ENCODE measurements at regions not wholly inside any gene's neighbourhood (a gene's known extent, or its start where the extent isn't known, plus 50 kb on each side); places are given as distances from the start of the nearest gene placed in this dataset.

GRCh38 chr7:18202315-18203045 lies 174.8 kb upstream of the PRPS1L1 start:
- no peak for DNase-seq

GRCh38 chr7:18206331-18206730 lies 178.7 kb upstream of the PRPS1L1 start:
- no peak for DNase-seq

- no peak for DNase-seq
Observed at GRCh38 chr7:18208921-18209320, 181.3 kb upstream of the PRPS1L1 start.

- no peak for DNase-seq
Observed at GRCh38 chr7:18210377-18210776, 182.7 kb upstream of the PRPS1L1 start.

GRCh38 chr7:18210788-18211187 lies 183.1 kb upstream of the PRPS1L1 start:
- DNase-seq: no peak

GRCh38 chr7:18212308-18212707 lies 184.7 kb upstream of the PRPS1L1 start:
- DNase-seq: no peak

GRCh38 chr7:18212758-18213157 lies 185.1 kb upstream of the PRPS1L1 start:
- DNase-seq: no peak

- DNase-seq: no peak
Observed at GRCh38 chr7:18213652-18214051, 186.0 kb upstream of the PRPS1L1 start.

- DNase-seq: no peak
Observed at GRCh38 chr7:18216270-18216669, 188.6 kb upstream of the PRPS1L1 start.

GRCh38 chr7:18221377-18222293 lies 194.0 kb upstream of the PRPS1L1 start:
- DNase-seq: no peak

GRCh38 chr7:18222636-18223035 lies 195.0 kb upstream of the PRPS1L1 start:
- DNase-seq: no peak

GRCh38 chr7:18224138-18224537 lies 196.5 kb upstream of the PRPS1L1 start:
- DNase-seq: no peak

GRCh38 chr7:18225067-18225466 lies 197.4 kb upstream of the PRPS1L1 start:
- DNase-seq: no peak

GRCh38 chr7:18226598-18226997 lies 199.0 kb upstream of the PRPS1L1 start:
- no peak for DNase-seq

GRCh38 chr7:18228686-18229085 lies 201.0 kb upstream of the PRPS1L1 start:
- no peak for DNase-seq

GRCh38 chr7:18230271-18230670 lies 202.6 kb upstream of the PRPS1L1 start:
- no peak for DNase-seq

- DNase-seq: no peak
Observed at GRCh38 chr7:18231854-18232253, 204.2 kb upstream of the PRPS1L1 start.

GRCh38 chr7:18234519-18234918 lies 206.9 kb upstream of the PRPS1L1 start:
- no peak for DNase-seq

- no peak for DNase-seq
Observed at GRCh38 chr7:18235819-18236218, 208.2 kb upstream of the PRPS1L1 start.

- no peak for DNase-seq
Observed at GRCh38 chr7:18239212-18239611, 211.6 kb upstream of the PRPS1L1 start.

GRCh38 chr7:18241543-18242231 lies 214.0 kb upstream of the PRPS1L1 start:
- no peak for DNase-seq

- no peak for DNase-seq
Observed at GRCh38 chr7:18243731-18244130, 216.1 kb upstream of the PRPS1L1 start.

- no peak for DNase-seq
Observed at GRCh38 chr7:18250133-18250532, 222.5 kb upstream of the PRPS1L1 start.

GRCh38 chr7:18257711-18258110 lies 230.1 kb upstream of the PRPS1L1 start:
- DNase-seq: peak; percentile 42

Measured in T1000 (cell line).